Thyroid gland (tissue), 4 donors: ENCODE measurements at regions not wholly inside any gene's neighbourhood (a gene's known extent, or its start where the extent isn't known, plus 50 kb on each side); places are given as distances from the start of the nearest gene placed in this dataset.

Experiments used
- POLR2A ChIP-seq, 2 donors: fragments of 450-650 bp; IDR thresholded peaks; one replicate each; pipeline ENCODE4 v1.6.1; 2017; ENCODE audit warnings: antibody characterized with exemption in 2 of 2, mild to moderate bottlenecking in 2 of 2, moderate library complexity in 1 of 2
- TF ChIP-seq, protein P1 (sequence below), 6 experiments: fragments of 200-600 bp in 3 of 6; fragments of 450-650 bp in 3 of 6; sonication (generic) in 3 of 6; IDR thresholded peaks; one replicate each; pipeline ENCODE4 v1.5.1; 2016 to 2019; ENCODE audit warnings: antibody characterized with exemption in 6 of 6, mild to moderate bottlenecking in 2 of 6, inconsistent platforms in 1 of 6, moderate library complexity in 1 of 6

DNA sequence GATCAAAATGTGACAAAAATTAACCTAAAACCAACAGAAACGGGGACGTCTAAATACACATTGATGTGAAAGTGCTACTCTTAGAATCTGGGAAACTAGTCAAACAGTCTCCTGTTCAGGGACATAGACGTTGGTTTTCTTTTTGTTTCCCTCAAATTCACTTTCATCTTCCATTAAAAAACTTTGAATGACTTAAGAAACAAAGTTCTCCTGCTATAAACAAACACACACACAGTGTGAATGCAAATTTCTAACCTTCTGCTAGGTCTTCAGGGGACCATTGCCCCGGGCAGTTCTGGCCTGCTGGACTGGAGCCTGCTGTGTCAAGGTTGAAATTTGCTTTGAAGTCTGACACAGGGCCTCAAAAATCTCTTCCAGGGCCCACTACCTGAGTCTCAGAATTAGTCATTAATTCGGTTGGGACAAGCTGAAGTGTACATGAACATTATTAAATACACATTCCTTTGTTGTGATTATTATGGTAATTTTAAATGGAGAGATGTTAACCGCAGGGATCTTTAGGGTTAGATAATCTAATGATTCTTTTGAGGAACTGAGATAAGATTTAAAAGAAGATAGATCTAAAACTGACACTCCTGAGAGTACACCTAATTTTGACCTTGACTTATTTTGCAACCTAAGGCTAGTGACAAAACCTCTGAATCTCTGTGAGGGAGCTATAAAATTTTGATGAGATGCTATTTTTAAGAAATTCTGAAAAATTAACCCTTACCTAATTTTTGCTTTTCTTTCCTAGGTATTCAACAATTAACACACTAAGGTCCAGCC is 1260.4 kb downstream of the ROBO1 start:
- TF ChIP-seq, protein P1, sequence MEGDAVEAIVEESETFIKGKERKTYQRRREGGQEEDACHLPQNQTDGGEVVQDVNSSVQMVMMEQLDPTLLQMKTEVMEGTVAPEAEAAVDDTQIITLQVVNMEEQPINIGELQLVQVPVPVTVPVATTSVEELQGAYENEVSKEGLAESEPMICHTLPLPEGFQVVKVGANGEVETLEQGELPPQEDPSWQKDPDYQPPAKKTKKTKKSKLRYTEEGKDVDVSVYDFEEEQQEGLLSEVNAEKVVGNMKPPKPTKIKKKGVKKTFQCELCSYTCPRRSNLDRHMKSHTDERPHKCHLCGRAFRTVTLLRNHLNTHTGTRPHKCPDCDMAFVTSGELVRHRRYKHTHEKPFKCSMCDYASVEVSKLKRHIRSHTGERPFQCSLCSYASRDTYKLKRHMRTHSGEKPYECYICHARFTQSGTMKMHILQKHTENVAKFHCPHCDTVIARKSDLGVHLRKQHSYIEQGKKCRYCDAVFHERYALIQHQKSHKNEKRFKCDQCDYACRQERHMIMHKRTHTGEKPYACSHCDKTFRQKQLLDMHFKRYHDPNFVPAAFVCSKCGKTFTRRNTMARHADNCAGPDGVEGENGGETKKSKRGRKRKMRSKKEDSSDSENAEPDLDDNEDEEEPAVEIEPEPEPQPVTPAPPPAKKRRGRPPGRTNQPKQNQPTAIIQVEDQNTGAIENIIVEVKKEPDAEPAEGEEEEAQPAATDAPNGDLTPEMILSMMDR (IDR thresholded peaks at IDR 0.05) = no peak
- TF ChIP-seq POLR2A (IDR thresholded peaks at IDR 0.05) = no peak
